Vagina (tissue), 2 donors: ENCODE measurements at regions not wholly inside any gene's neighbourhood (a gene's known extent, or its start where the extent isn't known, plus 50 kb on each side); places are given as distances from the start of the nearest gene placed in this dataset.

Experiments
- DNase-seq, 2 donors: peaks; one replicate each; pipeline ENCODE4 v3.0.0-alpha.2; 2017; ENCODE audit errors: extremely low spot score in 2 of 2
- H3K27ac ChIP-seq: fragments of 200-600 bp; sonication (generic); one replicate; pipeline ENCODE4 v1.5.1; 2019
- H3K27me3 ChIP-seq: fragments of 200-600 bp; sonication (generic); one replicate; pipeline ENCODE4 v1.5.1; 2019
- H3K36me3 ChIP-seq, 2 donors: fragments of 200-600 bp; sonication (generic); one replicate each; pipeline ENCODE4 v1.5.1; 2017 to 2019
- H3K4me1 ChIP-seq: fragments of 200-600 bp; sonication (generic); one replicate; pipeline ENCODE4 v1.5.1; 2019
- H3K4me3 ChIP-seq, 2 donors: fragments of 200-600 bp; sonication (generic); 1 replicate in 1 of 2; 2 replicates in 1 of 2; pipeline ENCODE4 v1.5.1; 2016 to 2019
- H3K9me3 ChIP-seq: fragments of 200-600 bp; sonication (generic); one replicate; pipeline ENCODE4 v1.5.1; 2019
- POLR2A ChIP-seq, 2 donors: fragments of 450-650 bp; IDR thresholded peaks; one replicate each; pipeline ENCODE4 v1.6.1; 2017; ENCODE audit warnings: antibody characterized with exemption in 2 of 2, mild to moderate bottlenecking in 2 of 2, moderate library complexity in 2 of 2
- POLR2AphosphoS5 ChIP-seq, 2 donors: sonication (generic); formaldehyde crosslinking; IDR thresholded peaks; one replicate each; pipeline ENCODE4 v1.9.0; 2017; ENCODE audit warnings: antibody characterized with exemption in 2 of 2, mild to moderate bottlenecking in 2 of 2, low read depth in 1 of 2; ENCODE audit not compliant: insufficient read depth in 1 of 2
- intact Hi-C: fragments of 100-400 bp; cut with DNase I; formaldehyde crosslinking; loops from one replicate; pipeline ENCODE4 v1.15.1; 2023
- TF ChIP-seq, protein P1 (sequence below), 3 experiments: fragments of 450-650 bp in 2 of 3; fragments of 200-600 bp in 1 of 3; sonication (generic) in 1 of 3; IDR thresholded peaks; one replicate each; pipeline ENCODE4 v1.5.1; 2017 to 2019; ENCODE audit warnings: antibody characterized with exemption in 3 of 3, mild to moderate bottlenecking in 2 of 3, moderate library complexity in 2 of 3

DNA sequence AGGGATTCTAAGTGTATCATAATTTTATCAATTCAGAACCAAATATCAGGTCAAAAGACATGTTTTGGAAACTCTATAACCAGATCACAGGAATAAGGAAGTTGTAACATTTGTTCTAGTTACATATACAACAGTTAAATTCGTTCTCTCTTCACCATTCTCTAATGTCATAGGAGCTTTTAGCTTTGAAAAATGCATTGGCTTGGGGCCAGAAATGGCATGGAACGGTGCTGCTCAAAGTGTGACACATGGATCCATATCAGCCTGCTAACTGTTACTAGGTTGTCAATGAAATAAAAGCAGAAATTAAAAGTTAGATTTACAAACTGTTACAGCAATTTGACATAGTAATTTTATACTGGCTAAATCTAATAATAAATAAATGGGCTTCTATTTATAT lies 120.3 kb downstream of the LCA5 start:
- no peaks in the 10 kb centered on the region for H3K9me3 ChIP-seq
- DNase-seq: no peak
- TF ChIP-seq POLR2AphosphoS5 (IDR thresholded peaks at IDR 0.05; ENCODE audit: insufficient read depth in 1 of 2, low read depth in 1 of 2) (no peak), POLR2A (IDR thresholded peaks at IDR 0.05) (no peak)
- TF ChIP-seq, protein P1, sequence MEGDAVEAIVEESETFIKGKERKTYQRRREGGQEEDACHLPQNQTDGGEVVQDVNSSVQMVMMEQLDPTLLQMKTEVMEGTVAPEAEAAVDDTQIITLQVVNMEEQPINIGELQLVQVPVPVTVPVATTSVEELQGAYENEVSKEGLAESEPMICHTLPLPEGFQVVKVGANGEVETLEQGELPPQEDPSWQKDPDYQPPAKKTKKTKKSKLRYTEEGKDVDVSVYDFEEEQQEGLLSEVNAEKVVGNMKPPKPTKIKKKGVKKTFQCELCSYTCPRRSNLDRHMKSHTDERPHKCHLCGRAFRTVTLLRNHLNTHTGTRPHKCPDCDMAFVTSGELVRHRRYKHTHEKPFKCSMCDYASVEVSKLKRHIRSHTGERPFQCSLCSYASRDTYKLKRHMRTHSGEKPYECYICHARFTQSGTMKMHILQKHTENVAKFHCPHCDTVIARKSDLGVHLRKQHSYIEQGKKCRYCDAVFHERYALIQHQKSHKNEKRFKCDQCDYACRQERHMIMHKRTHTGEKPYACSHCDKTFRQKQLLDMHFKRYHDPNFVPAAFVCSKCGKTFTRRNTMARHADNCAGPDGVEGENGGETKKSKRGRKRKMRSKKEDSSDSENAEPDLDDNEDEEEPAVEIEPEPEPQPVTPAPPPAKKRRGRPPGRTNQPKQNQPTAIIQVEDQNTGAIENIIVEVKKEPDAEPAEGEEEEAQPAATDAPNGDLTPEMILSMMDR (IDR thresholded peaks at IDR 0.05): no peak
- H3K27ac ChIP-seq: no peak overlapping the region
- H3K36me3 ChIP-seq: no peaks in the 10 kb centered on the region
- H3K4me3 ChIP-seq: no peak overlapping the region
- H3K4me1 ChIP-seq: no peaks in the 10 kb centered on the region
- intact Hi-C loops: no loop called here
- H3K27me3 ChIP-seq: no peaks in the 10 kb centered on the region

DNA sequence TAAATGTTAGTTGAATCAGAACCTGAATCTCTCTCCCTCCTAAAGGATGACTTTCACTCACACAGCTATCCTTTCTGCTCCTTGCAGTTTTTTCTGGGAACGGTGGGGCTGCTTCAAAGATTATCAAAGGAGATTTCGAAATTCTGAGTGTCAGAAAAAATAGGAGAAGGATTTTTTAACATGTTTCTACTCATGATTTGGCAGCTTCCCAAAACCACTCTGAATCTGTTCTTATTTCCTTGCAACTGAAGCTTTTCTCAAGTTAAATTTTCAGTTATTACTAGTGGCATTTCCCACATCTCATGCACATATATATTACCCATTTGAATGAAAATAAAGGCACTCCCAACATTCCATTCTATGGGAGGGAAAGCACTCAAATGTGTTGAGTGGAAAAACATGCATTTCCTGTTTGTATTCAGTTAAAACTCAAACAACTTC lies 123.6 kb downstream of the LCA5 start:
- Histone ChIP-seq H3K36me3 (no peaks in the 10 kb centered on the region), H3K4me3 (no peak overlapping the region), H3K9me3 (no peaks in the 10 kb centered on the region), H3K4me1 (no peaks in the 10 kb centered on the region), H3K27ac (no peak overlapping the region), H3K27me3 (no peaks in the 10 kb centered on the region)
- DNase-seq: no peak
- TF ChIP-seq, protein P1 (IDR thresholded peaks at IDR 0.05): no peak
- no peak for TF ChIP-seq POLR2A (IDR thresholded peaks at IDR 0.05)
- TF ChIP-seq POLR2AphosphoS5 (IDR thresholded peaks at IDR 0.05; ENCODE audit: insufficient read depth in 1 of 2, low read depth in 1 of 2): no peak
- intact Hi-C loops: no loop called here

DNA sequence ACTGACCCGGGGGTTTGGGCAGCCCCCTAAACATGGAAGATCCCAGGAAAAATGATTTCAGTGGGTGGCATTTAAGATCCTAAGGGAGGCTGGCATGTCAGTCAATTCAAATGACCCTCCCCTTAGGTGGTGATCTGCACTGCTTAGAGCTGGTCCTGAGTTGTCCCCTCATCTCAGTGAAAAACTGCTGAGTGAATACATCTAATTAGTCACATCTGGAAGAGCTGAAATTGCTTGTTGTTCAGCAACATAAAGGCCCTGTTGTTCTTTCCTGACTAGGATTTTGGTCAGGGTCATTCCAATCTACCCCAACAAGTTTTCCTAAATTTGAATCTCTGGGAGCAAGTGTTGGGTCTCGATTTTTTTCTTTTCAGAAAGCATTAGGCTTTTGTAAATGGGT lies 126.4 kb downstream of the LCA5 start:
- no peak for DNase-seq
- no peak overlapping the region for H3K4me3 ChIP-seq
- no peaks in the 10 kb centered on the region for H3K36me3 ChIP-seq
- no peaks in the 10 kb centered on the region for H3K9me3 ChIP-seq
- no peaks in the 10 kb centered on the region for H3K4me1 ChIP-seq
- no peaks in the 10 kb centered on the region for H3K27me3 ChIP-seq
- H3K27ac ChIP-seq: no peak overlapping the region
- intact Hi-C loops: no loop called here
- TF ChIP-seq, protein P1 (IDR thresholded peaks at IDR 0.05): no peak
- TF ChIP-seq POLR2AphosphoS5 (IDR thresholded peaks at IDR 0.05; ENCODE audit: insufficient read depth in 1 of 2, low read depth in 1 of 2) (no peak), POLR2A (IDR thresholded peaks at IDR 0.05) (no peak)

DNA sequence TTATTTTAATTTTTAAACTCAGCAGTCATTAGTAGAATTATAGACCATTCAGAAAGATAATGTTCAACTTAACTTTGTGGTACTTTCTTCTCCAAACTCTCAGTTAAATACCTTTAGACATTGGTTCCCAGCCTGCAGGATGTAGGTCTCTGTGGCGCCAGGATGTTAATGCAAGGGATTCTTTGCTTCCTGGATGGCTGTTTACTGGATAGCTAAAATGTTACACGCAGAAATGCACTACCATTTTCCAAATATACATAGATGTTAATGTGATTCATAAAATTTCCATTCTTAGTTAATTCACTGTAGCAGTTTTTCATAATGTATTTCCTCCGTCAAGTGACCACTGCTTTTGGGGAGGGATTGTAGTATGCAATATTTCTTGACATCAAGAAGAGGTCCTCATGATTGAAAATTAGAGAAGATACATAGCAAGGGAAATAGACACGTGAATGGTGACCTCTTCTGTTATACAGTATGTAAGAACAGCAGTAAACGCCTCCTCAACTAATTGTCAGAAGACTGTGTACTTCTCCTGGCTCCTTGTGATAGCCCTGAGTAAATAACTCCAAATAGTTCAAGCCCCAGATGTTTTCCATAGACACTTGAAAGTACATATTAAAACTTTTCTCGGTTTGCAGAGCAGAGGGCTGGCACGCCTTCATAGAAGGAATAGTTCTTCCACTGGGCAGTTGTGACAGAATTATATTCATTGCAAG lies 128.8 kb downstream of the LCA5 start:
- H3K27me3 ChIP-seq: no peaks in the 10 kb centered on the region
- no peaks in the 10 kb centered on the region for H3K36me3 ChIP-seq
- no peak overlapping the region for H3K4me3 ChIP-seq
- no peak for DNase-seq
- no peak for TF ChIP-seq POLR2A (IDR thresholded peaks at IDR 0.05)
- TF ChIP-seq, protein P1 (IDR thresholded peaks at IDR 0.05): no peak
- no peak for TF ChIP-seq POLR2AphosphoS5 (IDR thresholded peaks at IDR 0.05; ENCODE audit: insufficient read depth in 1 of 2, low read depth in 1 of 2)
- no peaks in the 10 kb centered on the region for H3K4me1 ChIP-seq
- intact Hi-C loops: loop anchor here (2.0 kb wide), 1 partner anchor 58 kb away; no protein-coding TSS in a partner anchor
- no peaks in the 10 kb centered on the region for H3K9me3 ChIP-seq
- H3K27ac ChIP-seq: no peak overlapping the region

DNA sequence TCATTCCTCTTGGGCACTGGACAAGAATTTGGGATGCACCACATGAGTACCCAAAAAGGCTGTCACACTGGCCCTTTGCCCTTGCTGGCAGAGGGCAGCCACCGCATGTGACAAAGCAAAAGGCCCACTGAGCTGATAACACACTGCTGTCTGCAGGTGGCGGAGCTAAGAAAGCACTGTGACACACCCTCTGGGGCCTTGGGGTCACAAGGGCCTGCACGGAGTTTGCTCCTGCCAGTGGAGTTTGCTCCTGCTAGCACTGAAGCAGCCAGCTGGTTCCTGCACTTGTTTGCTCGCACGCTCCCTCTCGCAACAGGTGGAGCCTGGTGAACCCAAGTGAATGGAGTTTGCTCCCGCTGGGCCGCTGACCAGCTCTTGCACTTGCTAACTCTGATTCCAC lies 132.6 kb downstream of the LCA5 start:
- H3K9me3 ChIP-seq: no peaks in the 10 kb centered on the region
- H3K4me3 ChIP-seq: no peak overlapping the region
- H3K27me3 ChIP-seq: no peaks in the 10 kb centered on the region
- H3K27ac ChIP-seq: no peak overlapping the region
- intact Hi-C loops: no loop called here
- no peak for DNase-seq
- no peaks in the 10 kb centered on the region for H3K36me3 ChIP-seq
- TF ChIP-seq POLR2AphosphoS5 (IDR thresholded peaks at IDR 0.05; ENCODE audit: insufficient read depth in 1 of 2, low read depth in 1 of 2): no peak
- TF ChIP-seq, protein P1 (IDR thresholded peaks at IDR 0.05): no peak
- no peak for TF ChIP-seq POLR2A (IDR thresholded peaks at IDR 0.05)
- H3K4me1 ChIP-seq: no peaks in the 10 kb centered on the region
